HEK293 (cell line): ENCODE measurements at regions not wholly inside any gene's neighbourhood (a gene's known extent, or its start where the extent isn't known, plus 50 kb on each side); places are given as distances from the start of the nearest gene placed in this dataset.

ENCODE experiments used
- CTCF ChIA-PET: fragments of 350-600 bp; formaldehyde crosslinking; extraction: SDS; loops from one replicate; lab custom pipeline; 2021; ENCODE audit warnings: antibody characterized with exemption; lab: Yijun Ruan, JAX
- POLR2A ChIA-PET: fragments of 300-600 bp; formaldehyde crosslinking; extraction: SDS; loops from one replicate; lab custom pipeline; 2020; ENCODE audit warnings: antibody characterized with exemption, inconsistent platforms; lab: Yijun Ruan, JAX
- H3K27ac ChIP-seq: fragments of 200-500 bp; sonication (Bioruptor generic); 2 replicates; pipeline ENCODE4 v1.5.1; 2014; ENCODE audit warnings: low read depth, low read length, control low read depth, inconsistent platforms; ENCODE audit errors: extremely low read depth
- H3K36me3 ChIP-seq, 2 experiments: fragments of 200-500 bp in 1 of 2; sonication (Bioruptor generic) in 1 of 2; 1 replicate in 1 of 2; 2 replicates in 1 of 2; pipeline ENCODE4 v1.5.1; 2014 to 2017; ENCODE audit warnings: inconsistent platforms in 2 of 2, low read length in 2 of 2; ENCODE audit not compliant: control insufficient read depth in 2 of 2, insufficient read depth in 1 of 2
- H3K4me1 ChIP-seq: fragments of 200-500 bp; sonication (Bioruptor generic); 2 replicates; pipeline ENCODE4 v1.5.1; 2014; ENCODE audit warnings: mild to moderate bottlenecking, low read length, inconsistent platforms; ENCODE audit not compliant: control insufficient read depth, insufficient read depth
- H3K4me3 ChIP-seq: 2 replicates; pipeline ENCODE4 v1.5.1; 2011; ENCODE audit warnings: low read depth, mild to moderate bottlenecking, control low read depth, low read length, moderate library complexity
- H3K9me3 ChIP-seq: fragments of 200-500 bp; sonication (Bioruptor generic); 2 replicates; pipeline ENCODE4 v1.5.1; 2014; ENCODE audit warnings: low read depth, low read length, inconsistent platforms; ENCODE audit not compliant: control insufficient read depth, insufficient read depth
- ELK4 ChIP-seq: IDR thresholded peaks from 2 replicates; pipeline ENCODE4 v1.6.1; 2011; ENCODE audit warnings: mild to moderate bottlenecking, low read depth, low read length, borderline replicate concordance
- FEZF1 ChIP-seq: fragments of 450-650 bp; formaldehyde crosslinking; IDR thresholded peaks from 2 replicates; pipeline ENCODE4 v1.5.1; 2016; ENCODE audit warnings: missing biosample characterization, missing genetic modification characterization
- GFI1B ChIP-seq: fragments of 450-650 bp; formaldehyde crosslinking; IDR thresholded peaks from 2 replicates; pipeline ENCODE4 v1.5.1; 2016; ENCODE audit warnings: missing biosample characterization, missing genetic modification characterization
- GLI2 ChIP-seq: fragments of 450-650 bp; formaldehyde crosslinking; IDR thresholded peaks from 2 replicates; pipeline ENCODE4; 2017; ENCODE audit warnings: missing biosample characterization, missing genetic modification characterization, low read depth, borderline replicate concordance
- ZBTB20 ChIP-seq: fragments of 450-650 bp; formaldehyde crosslinking; IDR thresholded peaks from 2 replicates; pipeline ENCODE4 v1.5.1; 2016; ENCODE audit warnings: missing biosample characterization, missing genetic modification characterization
- ZBTB21 ChIP-seq: fragments of 450-650 bp; formaldehyde crosslinking; IDR thresholded peaks from 2 replicates; pipeline ENCODE4 v1.5.1; 2017; ENCODE audit warnings: missing biosample characterization, missing genetic modification characterization
- ZBTB8A ChIP-seq: fragments of 450-650 bp; formaldehyde crosslinking; IDR thresholded peaks from 2 replicates; pipeline ENCODE4 v1.5.1; 2016; ENCODE audit warnings: missing biosample characterization, missing genetic modification characterization
- ZNF138 ChIP-seq: fragments of 450-650 bp; formaldehyde crosslinking; IDR thresholded peaks from 2 replicates; pipeline ENCODE4 v1.5.1; 2016; ENCODE audit warnings: missing biosample characterization, missing genetic modification characterization, borderline replicate concordance
- ZNF184 ChIP-seq: fragments of 450-650 bp; IDR thresholded peaks from 2 replicates; pipeline ENCODE4 v1.5.1; 2018; ENCODE audit warnings: missing biosample characterization, mild to moderate bottlenecking, missing genetic modification characterization
- ZNF248 ChIP-seq: fragments of 450-650 bp; formaldehyde crosslinking; IDR thresholded peaks from 2 replicates; pipeline ENCODE4 v1.5.1; 2017; ENCODE audit warnings: missing biosample characterization, missing genetic modification characterization
- ZNF324 ChIP-seq: fragments of 450-650 bp; formaldehyde crosslinking; IDR thresholded peaks from 2 replicates; pipeline ENCODE4 v1.5.1; 2016; ENCODE audit warnings: missing biosample characterization, missing genetic modification characterization
- ZNF350 ChIP-seq: fragments of 450-650 bp; formaldehyde crosslinking; IDR thresholded peaks from 2 replicates; pipeline ENCODE4 v1.5.0; 2017; ENCODE audit warnings: missing biosample characterization, mild to moderate bottlenecking, missing genetic modification characterization
- ZNF548 ChIP-seq: fragments of 450-650 bp; formaldehyde crosslinking; IDR thresholded peaks from 2 replicates; pipeline ENCODE4 v1.5.1; 2016; ENCODE audit warnings: missing biosample characterization, missing genetic modification characterization
- ZNF560 ChIP-seq: fragments of 450-650 bp; formaldehyde crosslinking; IDR thresholded peaks from 2 replicates; pipeline ENCODE4 v1.5.1; 2017; ENCODE audit warnings: missing biosample characterization, missing genetic modification characterization, borderline replicate concordance
- ZNF670 ChIP-seq: fragments of 450-650 bp; formaldehyde crosslinking; IDR thresholded peaks from 2 replicates; pipeline ENCODE4 v1.5.1; 2016; ENCODE audit warnings: missing biosample characterization, missing genetic modification characterization, low read depth
- ZNF701 ChIP-seq: fragments of 450-650 bp; formaldehyde crosslinking; IDR thresholded peaks from 2 replicates; pipeline ENCODE4 v1.5.1; 2016; ENCODE audit warnings: missing biosample characterization, missing genetic modification characterization
- ZNF707 ChIP-seq: fragments of 450-650 bp; formaldehyde crosslinking; IDR thresholded peaks from 2 replicates; pipeline ENCODE4 v1.5.1; 2016; ENCODE audit warnings: missing biosample characterization, missing genetic modification characterization
- ZNF777 ChIP-seq: fragments of 450-650 bp; formaldehyde crosslinking; IDR thresholded peaks from 2 replicates; pipeline ENCODE4 v1.5.1; 2017; ENCODE audit warnings: missing biosample characterization, missing genetic modification characterization, borderline replicate concordance
- ZNF843 ChIP-seq: fragments of 450-650 bp; formaldehyde crosslinking; IDR thresholded peaks from 2 replicates; pipeline ENCODE4 v1.5.1; 2016; ENCODE audit warnings: missing biosample characterization, missing genetic modification characterization
- TF ChIP-seq, protein P1 (sequence below): fragments of 450-650 bp; formaldehyde crosslinking; IDR thresholded peaks from 2 replicates; pipeline ENCODE4 v1.5.1; 2017; ENCODE audit warnings: missing biosample characterization, missing genetic modification characterization
- TF ChIP-seq, protein P2 (sequence below): fragments of 450-650 bp; formaldehyde crosslinking; IDR thresholded peaks from 2 replicates; pipeline ENCODE4 v1.5.1; 2017; ENCODE audit warnings: missing biosample characterization, missing genetic modification characterization

DNA sequence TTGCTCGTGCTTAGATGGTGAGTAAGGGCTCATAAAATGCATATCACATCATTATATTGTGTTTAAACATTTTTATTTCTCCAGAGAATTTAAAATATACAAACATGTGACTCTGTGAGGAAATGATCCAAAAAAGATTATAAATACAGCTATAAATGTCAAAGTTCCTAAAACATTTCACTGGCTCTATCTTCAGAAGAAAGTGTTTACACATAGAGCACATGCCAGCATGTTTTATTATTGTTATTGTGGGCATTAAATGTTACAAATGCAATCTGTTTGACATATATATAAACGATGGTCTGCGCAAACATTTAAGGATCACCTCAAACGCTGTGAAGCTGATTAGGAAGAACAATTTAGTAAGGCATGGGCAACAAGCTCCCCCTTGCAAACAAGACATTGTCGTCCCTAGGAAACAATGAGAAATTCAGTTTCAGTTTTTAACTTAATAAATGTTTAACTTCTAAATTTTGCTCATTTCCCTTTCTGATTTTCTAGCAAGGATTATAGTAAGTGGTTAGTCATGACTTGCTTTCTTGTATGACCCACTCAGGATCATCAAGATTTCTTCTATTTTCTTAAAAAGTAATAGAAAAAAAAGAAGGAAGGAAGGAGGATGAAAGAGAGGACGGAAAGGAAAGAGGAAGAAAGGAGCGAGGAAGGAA is 207.5 kb downstream of the SATB1 start:
- no peaks in the 10 kb centered on the region for H3K4me1 ChIP-seq
- TF ChIP-seq FEZF1 (tag by site-specific recombination) (peak; percentile 72), GLI2 (0 out of 2 replicates have a peak, but pooled peaks have one; percentile 22), ZNF350 (tag by site-specific recombination) (peak; percentile 18; the same call in 1 of the 2 replicates), ZNF138 (no peak), ZNF777 (no peak), ZNF843 (tag by site-specific recombination) (peak; percentile 68; the same call in 1 of the 2 replicates), ZBTB8A (tag by site-specific recombination) (0 out of 2 replicates have a peak, but pooled peaks have one; percentile 12)
- TF ChIP-seq, all 188 proteins: peak for 5
- no peak overlapping the region for H3K27ac ChIP-seq
- ChIA-PET POLR2A (no interaction called here), CTCF (no interaction called here)
- H3K4me3 ChIP-seq: no peak overlapping the region
- no peaks in the 10 kb centered on the region for H3K9me3 ChIP-seq
- no peaks in the 10 kb centered on the region for H3K36me3 ChIP-seq

- POLR2A ChIA-PET: no interaction called here
- H3K4me1 ChIP-seq: no peaks in the 10 kb centered on the region
- no peak overlapping the region for H3K27ac ChIP-seq
- H3K36me3 ChIP-seq: no peaks in the 10 kb centered on the region
- CTCF ChIA-PET: no interaction called here
- TF ChIP-seq, protein P1, sequence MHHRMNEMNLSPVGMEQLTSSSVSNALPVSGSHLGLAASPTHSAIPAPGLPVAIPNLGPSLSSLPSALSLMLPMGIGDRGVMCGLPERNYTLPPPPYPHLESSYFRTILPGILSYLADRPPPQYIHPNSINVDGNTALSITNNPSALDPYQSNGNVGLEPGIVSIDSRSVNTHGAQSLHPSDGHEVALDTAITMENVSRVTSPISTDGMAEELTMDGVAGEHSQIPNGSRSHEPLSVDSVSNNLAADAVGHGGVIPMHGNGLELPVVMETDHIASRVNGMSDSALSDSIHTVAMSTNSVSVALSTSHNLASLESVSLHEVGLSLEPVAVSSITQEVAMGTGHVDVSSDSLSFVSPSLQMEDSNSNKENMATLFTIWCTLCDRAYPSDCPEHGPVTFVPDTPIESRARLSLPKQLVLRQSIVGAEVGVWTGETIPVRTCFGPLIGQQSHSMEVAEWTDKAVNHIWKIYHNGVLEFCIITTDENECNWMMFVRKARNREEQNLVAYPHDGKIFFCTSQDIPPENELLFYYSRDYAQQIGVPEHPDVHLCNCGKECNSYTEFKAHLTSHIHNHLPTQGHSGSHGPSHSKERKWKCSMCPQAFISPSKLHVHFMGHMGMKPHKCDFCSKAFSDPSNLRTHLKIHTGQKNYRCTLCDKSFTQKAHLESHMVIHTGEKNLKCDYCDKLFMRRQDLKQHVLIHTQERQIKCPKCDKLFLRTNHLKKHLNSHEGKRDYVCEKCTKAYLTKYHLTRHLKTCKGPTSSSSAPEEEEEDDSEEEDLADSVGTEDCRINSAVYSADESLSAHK (tag by site-specific recombination): no peak
- TF ChIP-seq GFI1B (tag by site-specific recombination): no peak
- TF ChIP-seq ZNF184 (tag by site-specific recombination): no peak
- no peak for TF ChIP-seq ELK4
- TF ChIP-seq, protein P2, sequence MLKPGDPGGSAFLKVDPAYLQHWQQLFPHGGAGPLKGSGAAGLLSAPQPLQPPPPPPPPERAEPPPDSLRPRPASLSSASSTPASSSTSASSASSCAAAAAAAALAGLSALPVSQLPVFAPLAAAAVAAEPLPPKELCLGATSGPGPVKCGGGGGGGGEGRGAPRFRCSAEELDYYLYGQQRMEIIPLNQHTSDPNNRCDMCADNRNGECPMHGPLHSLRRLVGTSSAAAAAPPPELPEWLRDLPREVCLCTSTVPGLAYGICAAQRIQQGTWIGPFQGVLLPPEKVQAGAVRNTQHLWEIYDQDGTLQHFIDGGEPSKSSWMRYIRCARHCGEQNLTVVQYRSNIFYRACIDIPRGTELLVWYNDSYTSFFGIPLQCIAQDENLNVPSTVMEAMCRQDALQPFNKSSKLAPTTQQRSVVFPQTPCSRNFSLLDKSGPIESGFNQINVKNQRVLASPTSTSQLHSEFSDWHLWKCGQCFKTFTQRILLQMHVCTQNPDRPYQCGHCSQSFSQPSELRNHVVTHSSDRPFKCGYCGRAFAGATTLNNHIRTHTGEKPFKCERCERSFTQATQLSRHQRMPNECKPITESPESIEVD (tag by site-specific recombination): no peak
- no peak for TF ChIP-seq ZNF560 (tag by site-specific recombination)
- TF ChIP-seq ZBTB20: no peak
- H3K4me3 ChIP-seq: no peak overlapping the region
- no peaks in the 10 kb centered on the region for H3K9me3 ChIP-seq
Measured at GRCh38 chr3:18216996-18217395, 208.1 kb downstream of the SATB1 start.

DNA sequence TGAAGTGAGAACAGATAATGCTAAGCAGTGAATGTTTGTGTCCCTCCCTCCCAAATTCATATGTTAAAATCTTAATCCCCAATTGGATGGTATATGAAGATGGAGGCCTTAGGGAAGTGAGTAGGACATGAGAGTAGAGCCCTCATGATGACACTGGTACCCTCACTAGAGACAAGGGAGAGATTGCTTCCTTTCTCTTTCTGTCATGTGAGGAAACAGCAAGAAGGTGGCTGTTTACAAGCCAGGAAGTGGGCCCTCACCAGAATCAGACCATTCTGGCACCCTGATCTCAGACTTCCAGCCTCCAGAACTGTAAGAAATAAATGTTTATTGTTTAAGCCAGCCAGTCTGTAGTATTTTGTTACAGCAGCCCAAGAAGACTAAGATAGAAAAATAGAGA is 209.5 kb downstream of the SATB1 start:
- Histone ChIP-seq H3K4me3 (no peak overlapping the region), H3K27ac (no peak overlapping the region), H3K4me1 (no peaks in the 10 kb centered on the region), H3K36me3 (no peaks in the 10 kb centered on the region), H3K9me3 (no peaks in the 10 kb centered on the region)
- TF ChIP-seq ZBTB21 (tag by site-specific recombination): no peak
- TF ChIP-seq ZNF548 (tag by site-specific recombination): no peak
- TF ChIP-seq ZNF248: no peak
- no peak for TF ChIP-seq ZNF707
- no peak for TF ChIP-seq ZNF670 (tag by site-specific recombination)
- no peak for TF ChIP-seq ZNF324
- TF ChIP-seq ZNF138: no peak
- no peak for TF ChIP-seq ZNF701 (tag by site-specific recombination)
- CTCF ChIA-PET: no interaction called here
- POLR2A ChIA-PET: no interaction called here
